Nephron (organoid): ENCODE measurements at regions not wholly inside any gene's neighbourhood (a gene's known extent, or its start where the extent isn't known, plus 50 kb on each side); places are given as distances from the start of the nearest gene placed in this dataset.

Experiments
- H3K27ac Mint-ChIP-seq, 3 experiments: 2 replicates each; pipeline ENCODE4 v1.8.0; 2020; ENCODE audit warnings: mixed read lengths in 3 of 3, mild to moderate bottlenecking in 2 of 3, moderate library complexity in 1 of 3
- H3K27me3 Mint-ChIP-seq: 2 replicates; pipeline ENCODE4 v1.8.0; 2021; ENCODE audit warnings: low read depth, mild to moderate bottlenecking, moderate library complexity, mixed read lengths
- H3K36me3 Mint-ChIP-seq: 2 replicates; pipeline ENCODE4 v1.8.0; 2020; ENCODE audit warnings: low read depth, mixed read lengths
- H3K4me1 Mint-ChIP-seq: 2 replicates; pipeline ENCODE4 v1.8.0; 2020; ENCODE audit warnings: mixed read lengths
- H3K4me3 Mint-ChIP-seq, 3 experiments: 2 replicates each; pipeline ENCODE4 v1.8.0; 2020; ENCODE audit warnings: mild to moderate bottlenecking in 3 of 3, mixed read lengths in 3 of 3, moderate library complexity in 2 of 3
- H3K9me3 Mint-ChIP-seq: 2 replicates; pipeline ENCODE4 v1.8.0; 2020; ENCODE audit warnings: mixed read lengths
- TF ChIP-seq, protein P1 (sequence below), 3 experiments: fragments of 200-600 bp; sonication (generic); IDR thresholded peaks; one replicate each; pipeline ENCODE4 v1.5.0; 2021; ENCODE audit warnings: antibody characterized with exemption in 3 of 3; ENCODE audit not compliant: unreplicated experiment in 3 of 3

DNA sequence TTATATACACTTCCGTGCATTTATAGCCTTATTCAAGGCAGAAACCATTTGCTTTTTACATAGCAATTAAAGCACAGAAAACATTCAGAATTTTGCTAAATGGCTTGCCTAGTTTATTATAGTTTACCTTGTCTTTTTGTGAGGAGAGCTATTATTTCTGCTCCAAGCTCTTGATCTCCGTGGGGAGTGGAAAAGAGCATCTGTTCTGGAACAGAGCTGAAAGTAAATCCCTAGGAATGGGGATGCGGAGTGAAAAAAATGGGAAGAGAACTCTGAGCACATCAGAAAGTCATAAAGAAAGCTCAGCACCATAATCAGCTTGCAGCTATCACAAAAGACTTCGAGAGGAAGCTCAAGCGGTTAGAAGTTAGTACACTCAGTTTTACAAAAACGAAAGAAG lies 1006.7 kb downstream of the ROBO2 start:
- H3K4me3 Mint-ChIP-seq, result no peak overlapping the region
- H3K36me3 Mint-ChIP-seq, result no peaks in the 10 kb centered on the region
- TF ChIP-seq, protein P1, sequence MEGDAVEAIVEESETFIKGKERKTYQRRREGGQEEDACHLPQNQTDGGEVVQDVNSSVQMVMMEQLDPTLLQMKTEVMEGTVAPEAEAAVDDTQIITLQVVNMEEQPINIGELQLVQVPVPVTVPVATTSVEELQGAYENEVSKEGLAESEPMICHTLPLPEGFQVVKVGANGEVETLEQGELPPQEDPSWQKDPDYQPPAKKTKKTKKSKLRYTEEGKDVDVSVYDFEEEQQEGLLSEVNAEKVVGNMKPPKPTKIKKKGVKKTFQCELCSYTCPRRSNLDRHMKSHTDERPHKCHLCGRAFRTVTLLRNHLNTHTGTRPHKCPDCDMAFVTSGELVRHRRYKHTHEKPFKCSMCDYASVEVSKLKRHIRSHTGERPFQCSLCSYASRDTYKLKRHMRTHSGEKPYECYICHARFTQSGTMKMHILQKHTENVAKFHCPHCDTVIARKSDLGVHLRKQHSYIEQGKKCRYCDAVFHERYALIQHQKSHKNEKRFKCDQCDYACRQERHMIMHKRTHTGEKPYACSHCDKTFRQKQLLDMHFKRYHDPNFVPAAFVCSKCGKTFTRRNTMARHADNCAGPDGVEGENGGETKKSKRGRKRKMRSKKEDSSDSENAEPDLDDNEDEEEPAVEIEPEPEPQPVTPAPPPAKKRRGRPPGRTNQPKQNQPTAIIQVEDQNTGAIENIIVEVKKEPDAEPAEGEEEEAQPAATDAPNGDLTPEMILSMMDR (IDR thresholded peaks at IDR 0.05; ENCODE audit: unreplicated experiment in 3 of 3), result no peak
- H3K9me3 Mint-ChIP-seq, result no peaks in the 10 kb centered on the region
- no peaks in the 10 kb centered on the region for H3K4me1 Mint-ChIP-seq
- H3K27me3 Mint-ChIP-seq, result no peaks in the 10 kb centered on the region
- H3K27ac Mint-ChIP-seq, result no peak overlapping the region

GRCh38 chr3:78048698-78049097 lies 1008.8 kb downstream of the ROBO2 start:
- no peaks in the 10 kb centered on the region for H3K27me3 Mint-ChIP-seq
- H3K36me3 Mint-ChIP-seq, result no peaks in the 10 kb centered on the region
- no peak overlapping the region for H3K4me3 Mint-ChIP-seq
- H3K9me3 Mint-ChIP-seq, result no peaks in the 10 kb centered on the region
- no peaks in the 10 kb centered on the region for H3K4me1 Mint-ChIP-seq
- H3K27ac Mint-ChIP-seq, result no peak overlapping the region
- TF ChIP-seq, protein P1 (IDR thresholded peaks at IDR 0.05; ENCODE audit: unreplicated experiment in 3 of 3), result no peak

DNA sequence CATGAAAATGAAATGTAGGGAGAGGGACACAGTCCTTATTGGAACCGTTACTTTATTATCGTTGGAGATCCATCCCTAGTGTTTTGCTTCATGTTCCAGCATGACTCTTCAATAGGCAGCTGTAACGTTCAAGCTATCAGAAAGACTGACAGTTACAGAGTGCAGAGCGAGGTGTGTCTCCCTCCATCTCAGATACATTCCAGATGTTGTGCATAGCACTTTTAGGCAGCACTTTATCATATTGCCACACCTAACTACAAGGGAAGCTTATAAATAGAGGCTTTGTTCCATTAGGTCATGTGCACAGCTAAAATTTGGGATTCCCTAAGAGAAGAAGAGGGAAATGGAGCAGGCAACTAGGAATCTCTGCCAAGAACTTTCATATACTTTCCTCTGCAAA lies 1009.6 kb downstream of the ROBO2 start:
- Mint-ChIP-seq H3K9me3 (no peaks in the 10 kb centered on the region), H3K4me1 (no peaks in the 10 kb centered on the region), H3K4me3 (no peak overlapping the region), H3K27ac (no peak overlapping the region), H3K36me3 (no peaks in the 10 kb centered on the region), H3K27me3 (no peaks in the 10 kb centered on the region)
- TF ChIP-seq, protein P1 (IDR thresholded peaks at IDR 0.05; ENCODE audit: unreplicated experiment in 3 of 3), result no peak

DNA sequence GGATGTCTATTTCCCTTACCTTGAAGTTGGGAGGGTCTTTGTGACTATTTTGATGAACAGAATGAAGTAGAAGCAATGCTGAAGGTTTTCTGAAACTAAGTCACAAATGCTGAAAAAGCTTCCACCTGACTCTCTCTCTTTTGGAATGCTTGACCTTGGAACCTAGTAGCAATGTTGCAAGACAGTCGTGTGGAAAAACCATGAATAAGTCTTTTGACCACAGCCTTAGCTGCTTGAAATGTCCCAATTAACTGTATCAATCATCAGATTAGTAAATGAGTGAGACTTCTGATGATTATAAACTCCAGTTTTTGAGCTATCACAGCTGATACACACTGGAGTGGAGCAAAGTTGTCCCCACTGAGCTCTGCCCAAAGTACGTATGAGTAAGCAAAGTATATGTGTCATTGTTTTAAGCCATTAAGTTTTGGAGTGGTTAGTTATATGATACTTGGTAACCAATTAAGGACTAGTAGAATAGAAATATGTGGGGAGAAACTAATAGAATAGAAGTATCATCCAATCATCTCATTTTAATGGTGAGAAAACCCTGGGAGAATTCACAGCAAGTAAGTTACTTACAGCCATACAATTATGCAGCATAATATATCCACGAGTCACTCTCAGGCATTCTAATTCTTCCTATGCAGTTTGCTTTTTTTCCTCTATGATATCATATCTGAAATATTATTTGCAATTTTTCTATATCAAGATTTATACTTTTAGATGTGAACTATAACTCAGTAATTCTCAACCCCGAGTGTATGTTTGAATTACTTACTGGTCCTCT lies 1010.6 kb downstream of the ROBO2 start:
- Mint-ChIP-seq H3K4me3 (no peak overlapping the region), H3K27me3 (no peaks in the 10 kb centered on the region), H3K4me1 (no peaks in the 10 kb centered on the region), H3K9me3 (no peaks in the 10 kb centered on the region), H3K36me3 (no peaks in the 10 kb centered on the region), H3K27ac (no peak overlapping the region)
- TF ChIP-seq, protein P1 (IDR thresholded peaks at IDR 0.05; ENCODE audit: unreplicated experiment in 3 of 3), result no peak

DNA sequence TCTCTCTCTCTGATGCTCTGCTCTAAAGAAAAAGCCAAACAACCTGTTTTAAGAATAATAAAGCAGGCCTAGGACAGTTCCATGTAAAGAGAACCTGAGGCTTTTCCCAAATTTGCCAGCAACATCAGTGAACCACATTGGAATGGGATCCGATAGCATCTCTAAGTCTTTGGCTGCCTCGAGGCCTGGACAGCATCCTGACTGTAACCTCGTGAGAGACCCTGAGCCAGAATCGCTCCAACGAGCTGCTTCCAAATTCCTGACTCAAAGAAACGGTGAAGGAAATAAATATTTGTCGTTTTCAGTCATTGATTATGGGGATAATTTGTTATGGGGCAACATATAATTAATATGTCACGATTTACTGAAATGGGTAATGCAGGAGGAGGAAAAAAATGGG lies 1012.8 kb downstream of the ROBO2 start:
- Mint-ChIP-seq H3K9me3 (no peaks in the 10 kb centered on the region), H3K27ac (no peak overlapping the region), H3K36me3 (no peaks in the 10 kb centered on the region), H3K27me3 (no peaks in the 10 kb centered on the region), H3K4me1 (no peaks in the 10 kb centered on the region), H3K4me3 (no peak overlapping the region)
- TF ChIP-seq, protein P1 (IDR thresholded peaks at IDR 0.05; ENCODE audit: unreplicated experiment in 3 of 3), result no peak

GRCh38 chr3:78066287-78066686 lies 1026.4 kb downstream of the ROBO2 start:
- Mint-ChIP-seq H3K4me3 (no peak overlapping the region), H3K36me3 (no peaks in the 10 kb centered on the region), H3K27ac (no peak overlapping the region), H3K4me1 (no peaks in the 10 kb centered on the region), H3K27me3 (no peaks in the 10 kb centered on the region), H3K9me3 (no peaks in the 10 kb centered on the region)
- TF ChIP-seq, protein P1 (IDR thresholded peaks at IDR 0.05; ENCODE audit: unreplicated experiment in 3 of 3), result no peak
